GM19239 (cell line): ENCODE measurements at regions not wholly inside any gene's neighbourhood (a gene's known extent, or its start where the extent isn't known, plus 50 kb on each side); places are given as distances from the start of the nearest gene placed in this dataset.
"Not testable (repeated sequence)": the region's sequence is repeated elsewhere in the genome, so short reads cannot be mapped to it uniquely, and the experiment has no call there.

ENCODE experiments used
- DNase-seq: peaks from one replicate; pipeline ENCODE4 v3.0.0; 2011; ENCODE audit warnings: low spot score; ENCODE audit not compliant: insufficient read length
- FAIRE-seq: peaks from 2 replicates; lab custom pipeline; 2011; peaks lifted over from hg19 to GRCh38; lab: Jason Lieb, UNC

DNA sequence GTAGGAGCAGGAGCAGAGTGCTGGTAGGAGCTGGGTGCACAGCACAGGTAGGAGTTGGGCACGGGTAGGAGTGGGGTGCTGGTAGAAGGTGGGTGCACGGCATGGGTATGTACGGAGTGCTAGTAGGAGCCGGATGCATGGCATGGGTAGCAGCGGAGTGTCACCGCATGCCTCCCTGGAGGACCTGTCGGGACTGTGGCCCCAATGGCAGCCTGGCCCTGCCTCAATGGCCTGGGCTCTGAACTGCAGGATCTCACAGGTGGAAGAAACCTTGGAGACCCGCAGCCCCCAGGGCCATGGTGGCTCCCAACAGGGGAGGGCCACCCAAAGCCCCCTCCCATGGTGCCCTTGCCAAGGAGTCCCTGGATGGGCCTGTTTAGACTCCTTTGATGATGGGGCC, 1146.0 kb downstream of the UQCRFS1 start:
- DNase-seq (no peak), FAIRE-seq (no peak)

DNA sequence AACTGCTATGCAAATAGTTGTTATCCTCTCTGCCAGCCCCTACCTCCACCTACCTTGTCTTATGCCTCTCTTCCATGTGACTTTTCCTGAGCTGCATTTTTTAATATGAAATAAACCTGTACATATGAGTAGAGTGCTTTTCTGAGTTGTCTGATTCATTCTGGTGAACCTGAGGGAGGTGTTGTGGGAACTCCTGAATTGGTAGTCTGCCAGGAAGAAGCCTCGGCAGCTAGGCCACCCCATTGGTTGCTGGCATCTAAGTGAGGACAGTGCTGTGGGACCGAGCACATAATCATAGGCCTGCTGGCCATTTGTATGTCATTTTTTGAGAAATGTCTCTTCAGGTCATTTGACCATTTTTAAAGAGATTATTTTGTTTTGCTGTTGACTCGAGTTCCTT, 1146.8 kb downstream of the UQCRFS1 start:
- DNase-seq (no peak), FAIRE-seq (no peak)

DNA sequence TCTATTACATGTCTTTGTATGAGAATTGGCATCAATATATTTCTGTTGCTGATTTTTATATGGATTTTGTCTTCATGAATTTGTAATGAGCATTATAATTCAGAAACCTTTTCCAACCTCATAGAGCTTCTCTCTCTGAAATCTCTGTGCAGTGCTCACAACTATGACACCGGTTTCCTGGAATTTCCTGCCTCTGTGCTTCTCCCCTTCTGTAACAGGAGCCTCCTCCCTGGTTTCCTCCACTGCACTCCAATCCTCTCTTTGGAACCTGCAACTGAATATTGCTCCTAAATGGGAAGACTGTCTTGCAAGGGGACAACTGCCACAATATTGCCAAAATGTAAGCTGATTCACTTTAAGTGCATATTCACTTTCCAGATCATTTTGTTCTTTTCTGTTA, 1147.9 kb downstream of the UQCRFS1 start:
- FAIRE-seq = no peak
- DNase-seq = no peak

DNA sequence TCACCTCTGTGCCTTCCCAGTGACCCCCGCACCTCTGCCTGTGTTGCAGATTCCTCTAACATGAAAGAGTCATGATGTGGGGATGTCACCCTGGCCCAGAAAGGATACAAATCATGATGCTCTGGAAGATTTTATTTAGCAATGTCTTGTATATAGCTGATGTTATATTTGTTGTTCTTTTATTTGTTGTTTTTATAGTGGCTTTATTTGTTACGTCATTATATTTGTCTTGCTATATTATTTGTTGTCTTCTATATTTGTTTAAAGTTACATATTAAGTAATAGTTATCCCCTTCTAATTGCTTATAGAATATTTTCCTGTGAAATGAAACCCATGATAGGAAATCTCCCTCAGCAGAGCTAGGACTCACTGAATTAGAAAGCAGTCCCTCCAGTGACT, 1149.2 kb downstream of the UQCRFS1 start:
- no peak for DNase-seq
- FAIRE-seq = no peak

DNA sequence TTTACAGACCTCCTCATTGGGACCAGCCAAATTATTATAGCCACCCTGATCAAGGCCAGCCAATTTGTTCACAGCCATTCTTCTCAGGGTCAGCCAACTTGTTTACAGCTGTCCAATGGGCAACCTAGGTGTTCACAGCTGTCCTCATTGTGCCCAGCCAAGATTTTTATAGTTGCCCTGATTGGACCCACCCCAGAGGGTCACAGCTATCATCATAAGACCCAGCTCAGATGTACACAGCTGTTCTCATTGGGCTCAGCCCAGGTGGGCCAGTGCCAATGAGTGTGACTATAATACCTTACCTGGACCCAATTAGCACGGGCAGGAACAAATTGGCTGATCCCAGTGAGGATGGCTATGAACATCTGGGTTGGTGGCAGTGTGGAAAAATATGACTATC, 1151.8 kb downstream of the UQCRFS1 start:
- no peak for FAIRE-seq
- no peak for DNase-seq

DNA sequence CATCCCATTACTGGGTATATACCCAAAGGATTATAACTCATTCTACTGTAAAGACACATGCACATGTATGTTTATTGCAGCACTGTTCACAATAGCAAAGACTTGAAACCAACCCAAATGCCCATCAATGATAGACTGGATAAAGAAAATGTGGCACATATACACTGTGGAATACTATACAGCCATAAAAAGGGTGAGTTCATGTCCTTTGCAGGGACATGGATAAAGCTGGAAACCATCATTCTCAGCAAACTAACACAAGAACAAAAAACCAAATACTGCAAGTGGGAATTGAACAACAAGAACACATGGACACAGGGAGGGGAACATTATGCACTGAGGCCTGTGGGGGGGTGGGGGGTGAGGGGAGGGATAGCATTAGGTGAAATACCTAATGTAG, 1155.9 kb downstream of the UQCRFS1 start:
- DNase-seq, FAIRE-seq: not testable (repeated sequence)

DNA sequence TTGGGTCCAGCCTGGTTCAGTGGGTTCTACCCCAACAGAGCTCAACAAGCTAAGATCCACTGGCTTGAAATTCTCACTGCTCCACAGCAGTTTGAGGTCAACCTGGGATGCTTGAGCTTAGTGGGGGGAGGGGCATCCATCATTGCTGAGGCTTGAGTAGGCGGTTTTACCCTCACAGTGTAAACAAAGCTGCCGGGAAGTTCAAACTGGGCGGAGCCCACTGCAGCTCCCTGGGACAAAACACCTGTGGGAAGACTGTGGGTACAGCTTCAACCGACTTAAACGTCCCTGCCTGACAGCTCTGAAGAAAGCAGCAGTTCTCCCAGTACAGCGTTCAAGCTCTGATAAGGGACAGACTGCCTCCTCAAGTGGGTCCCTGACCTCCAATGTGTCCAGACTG, 1161.9 kb downstream of the UQCRFS1 start:
- FAIRE-seq = no peak
- DNase-seq = no peak

DNA sequence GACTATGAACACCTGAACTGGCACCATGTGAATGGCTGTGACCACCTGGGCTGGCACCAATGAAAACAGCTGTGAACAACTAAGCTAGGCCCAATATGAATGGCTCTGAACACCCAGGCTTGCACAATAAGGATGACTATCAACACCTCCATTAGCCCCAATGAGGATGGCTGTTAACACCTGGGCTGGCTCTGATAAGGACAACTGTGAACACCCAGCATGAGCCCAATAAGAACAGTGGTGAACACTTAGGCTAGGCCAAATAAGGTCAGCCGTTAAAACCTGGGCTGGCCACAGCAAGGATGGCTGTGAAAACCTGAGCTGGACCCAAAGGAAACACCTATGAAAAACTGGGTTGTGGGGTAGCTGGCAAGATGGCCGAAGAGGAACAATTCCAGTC, 1163.1 kb downstream of the UQCRFS1 start:
- FAIRE-seq = no peak
- no peak for DNase-seq

DNA sequence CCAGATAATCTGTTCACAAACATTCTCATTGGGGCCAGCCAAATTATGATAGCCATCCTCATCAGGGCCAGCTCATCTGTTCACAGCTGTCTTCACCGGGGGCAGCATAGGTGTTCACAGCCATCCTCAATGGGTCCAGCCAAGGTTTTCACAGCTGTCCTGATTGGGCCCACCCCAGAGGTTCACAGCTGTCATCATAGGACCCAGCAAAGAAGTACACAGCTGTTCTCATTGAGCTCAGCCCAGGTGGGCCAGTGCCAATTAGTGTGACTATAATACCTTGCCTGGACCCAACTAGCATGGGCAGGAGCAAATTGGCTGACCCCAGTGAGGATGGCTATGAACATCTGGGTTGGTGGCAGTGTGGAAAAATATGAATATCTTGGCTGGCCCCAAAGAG, 1166.0 kb downstream of the UQCRFS1 start:
- DNase-seq (no peak), FAIRE-seq (no peak)

DNA sequence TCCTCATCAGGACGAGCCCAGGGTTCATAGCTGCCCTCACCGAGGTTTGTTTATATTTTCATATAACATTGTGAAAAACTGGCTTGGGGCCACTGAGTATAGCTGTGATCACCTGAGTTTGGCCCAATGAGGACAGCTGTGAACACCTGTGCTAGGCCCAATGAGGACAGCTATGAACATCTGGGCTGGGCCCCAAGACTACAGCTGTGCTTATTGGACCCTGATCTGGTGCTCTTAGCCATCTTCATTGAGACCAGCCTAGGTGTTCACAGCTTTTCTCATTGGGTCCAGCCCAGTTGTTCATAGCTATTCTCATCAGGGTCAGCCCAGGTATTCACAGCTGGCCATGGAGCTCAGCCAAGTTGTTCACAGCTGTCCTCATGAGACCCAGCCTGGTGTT, 1167.3 kb downstream of the UQCRFS1 start:
- no peak for FAIRE-seq
- no peak for DNase-seq

DNA sequence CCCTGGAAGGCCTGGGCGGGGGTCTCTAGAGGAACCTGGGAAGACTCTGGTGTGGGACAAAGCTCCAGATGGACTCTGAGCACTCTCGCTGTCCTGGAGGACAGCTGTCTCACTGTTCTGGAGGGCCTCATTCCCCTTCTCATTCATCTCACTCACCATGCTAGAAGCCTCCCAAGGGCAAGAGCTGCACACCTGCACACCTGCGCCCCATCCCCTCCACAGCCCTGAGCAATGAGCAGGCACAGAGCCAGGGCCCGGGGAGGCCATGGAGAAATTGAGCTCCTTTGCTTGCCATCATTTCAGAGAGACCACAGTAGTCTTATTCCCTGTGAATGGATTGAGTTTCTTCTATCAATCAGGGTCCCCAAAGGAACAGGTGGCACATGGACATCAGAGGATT, 1168.5 kb downstream of the UQCRFS1 start:
- DNase-seq (no peak), FAIRE-seq (no peak)

DNA sequence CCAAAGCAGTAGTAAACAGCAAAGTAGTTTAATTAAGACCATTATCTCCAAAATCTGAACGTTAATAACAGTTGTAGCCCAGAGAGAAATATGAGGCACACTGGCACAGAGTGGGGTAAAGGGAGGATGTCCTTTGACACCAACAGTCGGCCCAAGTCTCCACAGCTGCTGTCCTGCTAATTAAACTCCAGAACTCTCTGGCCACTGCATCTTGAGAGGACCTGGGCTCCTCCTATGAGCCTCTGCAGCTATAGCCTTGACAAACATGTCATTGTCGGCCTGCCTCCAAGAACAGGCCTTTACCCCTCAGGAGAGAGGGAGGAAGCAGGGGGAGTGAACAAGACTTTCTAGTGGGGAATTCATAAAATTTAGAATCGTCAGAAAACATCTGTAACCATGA, 1170.4 kb downstream of the UQCRFS1 start:
- no peak for FAIRE-seq
- DNase-seq = no peak

DNA sequence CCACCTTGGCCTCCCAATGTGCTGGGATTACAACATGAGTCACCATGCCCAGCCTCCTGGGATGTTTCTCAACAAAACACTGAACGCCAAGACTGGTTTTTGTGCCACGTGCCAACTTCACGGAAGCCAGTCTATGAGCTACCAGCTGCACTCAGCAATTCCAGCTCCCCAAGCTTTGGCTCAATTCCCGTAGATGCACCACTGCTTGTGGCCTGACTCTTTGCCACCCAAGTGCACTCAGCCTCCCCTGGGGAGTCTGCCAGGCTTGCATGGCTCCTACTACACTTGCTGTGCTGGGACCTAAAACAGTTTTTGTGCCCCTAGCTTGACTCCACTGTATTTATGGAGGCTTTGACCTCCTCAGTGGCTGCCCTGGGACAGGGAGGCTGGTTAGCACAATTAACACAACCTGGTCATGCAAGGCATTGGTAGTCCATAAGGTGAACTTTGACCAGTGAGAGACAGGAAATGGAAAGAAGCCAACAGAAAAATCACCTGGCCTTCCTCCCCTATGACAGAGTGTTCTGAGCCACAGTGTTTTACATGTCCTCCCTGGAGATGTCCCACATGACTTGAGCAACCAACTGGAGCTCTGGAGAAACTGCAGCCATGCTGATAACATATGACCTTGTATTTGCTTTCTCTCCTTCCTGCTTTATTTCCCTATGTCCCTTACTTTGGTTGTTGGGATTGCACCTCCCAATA, 1173.1 kb downstream of the UQCRFS1 start:
- FAIRE-seq (no peak), DNase-seq (no peak)

DNA sequence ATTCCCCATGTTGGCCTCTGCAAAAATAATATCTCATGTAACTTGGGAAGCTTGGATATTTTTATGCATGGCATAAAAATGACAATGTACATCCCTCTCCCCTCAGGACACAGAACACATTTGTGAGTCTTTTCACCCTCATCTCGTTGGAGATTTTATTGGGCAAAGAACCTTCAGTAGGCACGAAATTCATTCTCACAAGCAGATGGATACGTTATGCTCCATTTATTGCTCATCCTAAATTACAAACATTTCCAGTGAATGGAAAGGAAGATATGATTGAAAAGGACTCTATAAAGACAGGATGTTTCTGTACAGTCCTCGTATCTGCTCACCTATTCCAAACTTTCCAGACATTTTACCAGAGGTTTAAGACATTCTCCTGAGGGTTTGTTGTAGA, 1175.8 kb downstream of the UQCRFS1 start:
- DNase-seq (no peak), FAIRE-seq (no peak)

DNA sequence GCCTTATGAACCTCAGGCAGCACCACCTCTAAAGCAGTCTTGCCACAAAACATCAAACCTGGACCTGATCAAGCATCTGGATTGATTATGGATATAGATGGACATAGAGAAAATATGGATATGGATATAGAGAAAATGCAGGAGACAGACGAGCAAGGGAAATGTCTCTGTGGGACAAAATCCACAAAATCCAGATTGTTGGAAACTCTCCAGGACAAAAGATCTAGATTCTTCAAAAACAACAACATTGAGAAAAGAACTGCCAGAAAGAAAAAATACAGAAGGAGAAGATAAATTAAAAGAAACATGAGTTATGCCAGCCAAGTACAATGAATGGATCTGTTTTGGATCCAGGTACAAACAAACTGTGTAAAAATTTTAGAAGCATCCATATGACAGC, 1176.5 kb downstream of the UQCRFS1 start:
- DNase-seq = no peak
- FAIRE-seq = no peak

DNA sequence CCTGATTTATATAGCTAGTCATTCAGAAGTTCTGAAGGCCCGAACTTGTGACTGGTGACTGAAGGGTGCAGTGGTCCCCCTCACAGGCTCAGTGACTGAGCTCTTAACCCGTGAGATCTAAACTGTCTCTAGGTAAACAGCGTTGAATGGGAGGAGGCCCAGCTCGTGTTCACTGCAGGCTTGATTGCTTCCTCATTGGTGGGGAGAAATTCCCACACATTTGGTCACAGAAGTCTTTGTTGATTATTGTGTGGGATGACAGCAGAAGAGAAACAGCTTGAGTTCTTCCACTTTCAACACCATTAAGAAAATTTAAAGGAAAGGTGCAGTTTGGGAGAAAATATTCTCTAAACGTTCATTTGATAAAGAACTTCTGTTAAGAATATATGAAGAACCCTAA, 1178.0 kb downstream of the UQCRFS1 start:
- FAIRE-seq = no peak

DNA sequence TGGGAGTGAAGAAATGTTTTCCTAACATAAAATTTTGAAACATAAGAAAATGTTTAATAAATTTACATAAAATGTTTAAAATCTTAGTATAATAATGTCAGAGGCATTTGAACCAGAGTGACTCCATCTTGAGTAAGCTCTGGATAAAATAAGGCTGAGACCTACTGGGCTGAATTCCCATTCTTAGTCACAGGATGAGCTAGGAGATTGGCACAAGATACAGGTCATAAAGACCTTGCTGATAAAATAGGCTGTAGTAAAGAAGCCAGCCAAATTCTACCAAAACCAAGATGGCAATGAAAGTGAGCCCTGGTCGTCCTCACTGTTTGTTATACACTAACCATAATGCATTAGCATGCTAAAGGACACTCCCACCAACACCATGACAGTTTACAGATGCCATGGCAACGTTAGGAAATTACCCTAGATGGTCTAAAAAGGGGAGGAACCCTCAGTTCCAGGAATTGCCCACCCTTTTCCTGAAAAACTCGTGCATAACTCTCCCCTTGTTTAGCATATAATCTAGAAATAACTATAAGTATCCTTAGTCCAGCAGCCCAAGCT, 1184.0 kb downstream of the UQCRFS1 start:
- FAIRE-seq = no peak

More for the DNA sequence above, 1178.0 kb downstream of the UQCRFS1 start:
- DNase-seq = no peak

DNA sequence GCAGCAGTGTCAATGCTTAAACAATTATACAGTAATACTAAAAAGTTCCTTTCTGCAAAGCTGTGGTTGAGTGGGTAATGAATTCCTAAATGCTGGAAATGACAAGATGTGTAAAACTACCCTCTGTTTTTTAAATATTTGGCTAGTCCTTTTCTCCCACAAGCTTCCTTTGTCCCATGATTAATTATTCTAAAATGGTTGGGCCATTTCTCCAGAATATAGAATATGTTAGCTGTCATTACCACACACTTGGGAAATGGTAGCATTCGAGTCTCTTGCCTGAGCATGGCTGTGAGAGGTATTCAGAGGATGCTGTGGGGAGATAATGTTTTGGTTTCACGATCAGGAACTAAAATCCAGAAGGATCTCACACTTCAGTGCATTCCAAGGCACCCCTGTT, 1185.8 kb downstream of the UQCRFS1 start:
- DNase-seq = no peak
- FAIRE-seq = no peak

More for the DNA sequence above, 1184.0 kb downstream of the UQCRFS1 start:
- DNase-seq = no peak

DNA sequence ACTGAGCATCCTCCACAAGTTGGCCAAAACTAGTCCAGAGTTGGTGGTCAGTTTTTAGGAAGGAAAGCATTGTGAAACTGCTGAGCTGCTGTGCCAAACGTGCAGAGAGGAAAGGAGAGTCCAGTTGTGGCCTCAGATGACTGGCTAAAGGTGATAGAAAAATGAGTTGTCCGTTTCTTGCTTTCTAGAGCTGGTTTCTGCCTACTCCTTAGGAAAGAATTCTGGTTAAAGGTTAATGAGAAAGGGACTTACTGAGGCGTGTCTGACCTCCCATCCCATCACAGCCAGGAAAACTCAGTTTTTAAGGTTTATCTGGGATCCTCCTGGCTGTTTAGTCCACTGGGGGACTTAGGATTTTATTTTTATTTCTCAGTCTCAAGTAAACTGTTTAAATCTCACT, 1186.3 kb downstream of the UQCRFS1 start:
- DNase-seq = no peak
- FAIRE-seq = no peak

DNA sequence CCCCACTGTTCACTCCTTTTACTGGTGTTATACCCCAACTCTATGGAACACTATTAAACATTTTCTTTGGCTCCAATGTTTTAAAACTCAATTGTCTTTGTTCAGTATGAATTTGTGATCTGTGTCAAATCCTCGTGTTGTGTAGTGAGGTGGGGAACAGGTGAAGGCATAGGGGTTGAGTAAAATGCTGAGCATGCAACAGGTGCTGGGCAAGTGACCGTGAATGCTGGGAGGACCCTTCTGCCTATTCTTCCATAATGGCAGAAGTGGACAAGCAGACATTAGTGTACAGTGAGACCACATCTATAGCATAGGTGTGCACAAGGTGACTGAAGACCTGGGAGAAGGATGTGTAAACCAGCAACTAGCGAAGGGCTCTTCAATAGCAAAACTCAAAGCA, 1188.0 kb downstream of the UQCRFS1 start:
- no peak for FAIRE-seq
- DNase-seq = no peak

DNA sequence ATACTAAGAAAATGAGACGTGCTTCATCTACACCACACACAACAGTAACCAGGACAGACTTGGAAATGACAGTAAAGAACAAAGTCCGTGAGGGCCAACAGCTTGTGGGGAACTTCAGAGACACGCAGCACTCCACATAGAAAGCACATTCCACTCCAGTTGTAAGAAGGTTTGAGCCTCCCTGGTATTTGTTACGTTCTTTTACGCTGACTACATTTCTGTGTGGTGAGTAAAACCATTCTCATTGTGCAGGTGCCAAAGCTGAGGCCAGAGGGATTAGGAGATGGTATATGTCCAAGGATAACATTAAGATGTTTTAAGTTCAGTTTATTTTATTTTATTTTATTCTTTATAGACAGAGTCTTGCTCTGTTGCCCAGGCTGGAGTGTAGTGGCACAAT, 1189.9 kb downstream of the UQCRFS1 start:
- DNase-seq (no peak), FAIRE-seq (no peak)

DNA sequence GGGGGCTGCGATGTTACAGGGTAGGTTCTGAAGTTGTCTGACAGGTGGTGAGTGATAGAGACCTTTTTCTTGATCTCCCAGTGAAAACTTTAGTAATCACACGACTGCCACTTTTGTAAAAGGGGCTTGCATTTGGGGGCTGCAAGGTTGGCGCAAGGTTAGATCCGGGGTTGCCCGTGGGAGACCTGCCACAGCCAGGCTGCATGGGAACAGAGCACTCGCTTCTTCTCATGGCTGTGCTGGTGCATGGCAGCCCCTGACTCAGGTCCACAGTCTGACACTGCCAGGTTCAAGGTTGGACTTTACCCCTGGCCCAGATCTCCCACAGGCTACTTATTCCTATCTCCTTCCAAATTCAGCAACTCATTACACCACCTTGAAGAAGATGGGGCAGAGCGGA, 1190.4 kb downstream of the UQCRFS1 start:
- DNase-seq = no peak
- FAIRE-seq = no peak
